HEK293 (cell line): ENCODE measurements at regions not wholly inside any gene's neighbourhood (a gene's known extent, or its start where the extent isn't known, plus 50 kb on each side); places are given as distances from the start of the nearest gene placed in this dataset.

Experiments
- CTCF ChIA-PET: fragments of 350-600 bp; formaldehyde crosslinking; extraction: SDS; loops from one replicate; lab custom pipeline; 2021; ENCODE audit warnings: antibody characterized with exemption; lab: Yijun Ruan, JAX
- POLR2A ChIA-PET: fragments of 300-600 bp; formaldehyde crosslinking; extraction: SDS; loops from one replicate; lab custom pipeline; 2020; ENCODE audit warnings: antibody characterized with exemption, inconsistent platforms; lab: Yijun Ruan, JAX
- H3K27ac ChIP-seq: fragments of 200-500 bp; sonication (Bioruptor generic); 2 replicates; pipeline ENCODE4 v1.5.1; 2014; ENCODE audit warnings: low read depth, low read length, control low read depth, inconsistent platforms; ENCODE audit errors: extremely low read depth
- H3K36me3 ChIP-seq, 2 experiments: fragments of 200-500 bp in 1 of 2; sonication (Bioruptor generic) in 1 of 2; 1 replicate in 1 of 2; 2 replicates in 1 of 2; pipeline ENCODE4 v1.5.1; 2014 to 2017; ENCODE audit warnings: inconsistent platforms in 2 of 2, low read length in 2 of 2; ENCODE audit not compliant: control insufficient read depth in 2 of 2, insufficient read depth in 1 of 2
- H3K4me1 ChIP-seq: fragments of 200-500 bp; sonication (Bioruptor generic); 2 replicates; pipeline ENCODE4 v1.5.1; 2014; ENCODE audit warnings: mild to moderate bottlenecking, low read length, inconsistent platforms; ENCODE audit not compliant: control insufficient read depth, insufficient read depth
- H3K4me3 ChIP-seq: 2 replicates; pipeline ENCODE4 v1.5.1; 2011; ENCODE audit warnings: low read depth, mild to moderate bottlenecking, control low read depth, low read length, moderate library complexity
- H3K9me3 ChIP-seq: fragments of 200-500 bp; sonication (Bioruptor generic); 2 replicates; pipeline ENCODE4 v1.5.1; 2014; ENCODE audit warnings: low read depth, low read length, inconsistent platforms; ENCODE audit not compliant: control insufficient read depth, insufficient read depth
- BCL11A ChIP-seq: fragments of 450-650 bp; formaldehyde crosslinking; IDR thresholded peaks from 2 replicates; pipeline ENCODE4 v1.5.1; 2016; ENCODE audit warnings: low read depth, missing biosample characterization, missing genetic modification characterization
- BCL6B ChIP-seq: fragments of 450-650 bp; formaldehyde crosslinking; IDR thresholded peaks from 2 replicates; pipeline ENCODE4 v1.5.1; 2017; ENCODE audit warnings: missing biosample characterization, missing genetic modification characterization
- CTCF ChIP-seq: fragments of 450-650 bp; formaldehyde crosslinking; IDR thresholded peaks from 2 replicates; pipeline ENCODE4 v1.5.1; 2016; ENCODE audit warnings: missing biosample characterization, missing genetic modification characterization
- MYNN ChIP-seq: fragments of 450-650 bp; formaldehyde crosslinking; IDR thresholded peaks from 2 replicates; pipeline ENCODE4 v1.5.1; 2016; ENCODE audit warnings: missing biosample characterization, missing genetic modification characterization, borderline replicate concordance
- OVOL3 ChIP-seq: fragments of 450-650 bp; formaldehyde crosslinking; IDR thresholded peaks from 2 replicates; pipeline ENCODE4 v1.5.1; 2016; ENCODE audit warnings: missing biosample characterization, missing genetic modification characterization
- PBX3 ChIP-seq: sonication (generic); formaldehyde crosslinking; IDR thresholded peaks from 2 replicates; pipeline ENCODE4 v1.8.1; 2022; ENCODE audit warnings: mild to moderate bottlenecking, moderate library complexity, missing genetic modification reagents
- PRDM2 ChIP-seq: fragments of 450-650 bp; formaldehyde crosslinking; IDR thresholded peaks from 2 replicates; pipeline ENCODE4 v1.5.1; 2016; ENCODE audit warnings: missing biosample characterization, missing genetic modification characterization, borderline replicate concordance
- PRDM4 ChIP-seq: fragments of 450-650 bp; formaldehyde crosslinking; IDR thresholded peaks from 2 replicates; pipeline ENCODE4 v1.5.1; 2017; ENCODE audit warnings: missing biosample characterization, missing genetic modification characterization
- ZEB2 ChIP-seq: fragments of 450-650 bp; formaldehyde crosslinking; IDR thresholded peaks from 2 replicates; pipeline ENCODE4 v1.5.1; 2016; ENCODE audit warnings: missing biosample characterization, missing genetic modification characterization
- ZNF114 ChIP-seq: fragments of 450-650 bp; formaldehyde crosslinking; IDR thresholded peaks from 2 replicates; pipeline ENCODE4 v1.5.0; 2017; ENCODE audit warnings: missing biosample characterization, missing genetic modification characterization
- ZNF18 ChIP-seq: fragments of 450-650 bp; formaldehyde crosslinking; IDR thresholded peaks from 2 replicates; pipeline ENCODE4 v1.5.1; 2016; ENCODE audit warnings: missing biosample characterization, missing genetic modification characterization
- ZNF416 ChIP-seq: fragments of 450-650 bp; formaldehyde crosslinking; IDR thresholded peaks from 2 replicates; pipeline ENCODE4 v1.5.1; 2016; ENCODE audit warnings: missing biosample characterization, missing genetic modification characterization
- ZNF426 ChIP-seq: fragments of 450-650 bp; formaldehyde crosslinking; IDR thresholded peaks from 2 replicates; pipeline ENCODE4 v1.5.1; 2017; ENCODE audit warnings: missing biosample characterization, missing genetic modification characterization, mild to moderate bottlenecking, inconsistent platforms, moderate library complexity
- ZNF513 ChIP-seq: fragments of 450-650 bp; IDR thresholded peaks from 2 replicates; pipeline ENCODE4 v1.5.1; 2018; ENCODE audit warnings: missing biosample characterization, missing genetic modification characterization

- TF ChIP-seq PBX3 (CRISPR knock-in tag) (no peak), BCL6B (tag by site-specific recombination) (no peak), CTCF (0 out of 2 replicates have a peak, but pooled peaks have one; percentile 13)
These were observed 92.1 kb upstream of the POU3F1 start (continued) for GRCh38 chr1:38138498-38139233.

- Histone ChIP-seq H3K4me1 (no peaks in the 10 kb centered on the region), H3K9me3 (no peaks in the 10 kb centered on the region), H3K27ac (no peak overlapping the region), H3K36me3 (no peaks in the 10 kb centered on the region)
- POLR2A ChIA-PET, result no interaction called here
- TF ChIP-seq ZNF416 (tag by site-specific recombination), result no peak
- peak; percentile 79 for TF ChIP-seq ZEB2
- TF ChIP-seq BCL11A (tag by site-specific recombination), result no peak
- TF ChIP-seq, all 188 proteins: peak for 1
- no peak overlapping the region for H3K4me3 ChIP-seq
- CTCF ChIA-PET, result no interaction called here
These were observed 90.6 kb upstream of the POU3F1 start for GRCh38 chr1:38137164-38137563.

- H3K4me1 ChIP-seq, result no peaks in the 10 kb centered on the region
- ChIA-PET POLR2A (no interaction called here), CTCF (no interaction called here)
- no peaks in the 10 kb centered on the region for H3K9me3 ChIP-seq
- H3K36me3 ChIP-seq, result no peaks in the 10 kb centered on the region
- no peak overlapping the region for H3K27ac ChIP-seq
- H3K4me3 ChIP-seq, result no peak overlapping the region
- no peak for TF ChIP-seq ZNF18 (tag by site-specific recombination)
- TF ChIP-seq PRDM2 (tag by site-specific recombination), result no peak
- TF ChIP-seq ZNF513, result no peak
- no peak for TF ChIP-seq OVOL3
- TF ChIP-seq PRDM4 (tag by site-specific recombination), result no peak
- no peak for TF ChIP-seq MYNN (tag by site-specific recombination)
- TF ChIP-seq ZNF114 (tag by site-specific recombination), result no peak
- TF ChIP-seq ZNF426 (tag by site-specific recombination), result no peak
These were observed 89.2 kb upstream of the POU3F1 start for GRCh38 chr1:38135625-38136414.
